Naive B cell (primary cell): ENCODE measurements at regions not wholly inside any gene's neighbourhood (a gene's known extent, or its start where the extent isn't known, plus 50 kb on each side); places are given as distances from the start of the nearest gene placed in this dataset.
"Not testable (repeated sequence)": the region's sequence is repeated elsewhere in the genome, so short reads cannot be mapped to it uniquely, and the experiment has no call there.

Experiments used
- ATAC-seq, 2 donors: fragments of 150-1000 bp; cut with Tn5 transposase; 2 replicates each; pipeline ENCODE4 v1.10.0; 2021; ENCODE audit warnings: low read depth in 2 of 2, mild to moderate bottlenecking in 2 of 2, moderate library complexity in 2 of 2
- DNase-seq: peaks from one replicate; pipeline ENCODE4 v3.0.0; 2022
- H3K27ac Mint-ChIP-seq, 6 donors: one replicate each; pipeline ENCODE4 v1.8.0; 2020 to 2022; ENCODE audit warnings: mild to moderate bottlenecking in 6 of 6, mixed read lengths in 6 of 6, moderate library complexity in 5 of 6, inconsistent platforms in 2 of 6
- H3K27me3 Mint-ChIP-seq, 3 donors: one replicate each; pipeline ENCODE4 v1.8.0; 2021 to 2022; ENCODE audit warnings: mixed read lengths in 3 of 3, mild to moderate bottlenecking in 1 of 3
- H3K36me3 Mint-ChIP-seq, 2 donors: one replicate each; pipeline ENCODE4 v1.8.0; 2020 to 2022; ENCODE audit warnings: mixed read lengths in 2 of 2, inconsistent platforms in 1 of 2, mild to moderate bottlenecking in 1 of 2
- H3K4me1 Mint-ChIP-seq, 3 donors: one replicate each; pipeline ENCODE4 v1.8.0; 2020 to 2022; ENCODE audit warnings: mixed read lengths in 3 of 3, inconsistent platforms in 1 of 3, mild to moderate bottlenecking in 1 of 3, moderate library complexity in 1 of 3
- H3K4me3 Mint-ChIP-seq, 8 donors: one replicate each; pipeline ENCODE4 v1.8.0; 2020 to 2022; ENCODE audit warnings: mild to moderate bottlenecking in 8 of 8, mixed read lengths in 8 of 8, moderate library complexity in 8 of 8, inconsistent platforms in 2 of 8
- H3K9me3 Mint-ChIP-seq, 7 donors: one replicate each; pipeline ENCODE4 v1.8.0; 2020 to 2022; ENCODE audit warnings: mixed read lengths in 7 of 7, mild to moderate bottlenecking in 5 of 7, inconsistent platforms in 2 of 7, moderate library complexity in 1 of 7

DNA sequence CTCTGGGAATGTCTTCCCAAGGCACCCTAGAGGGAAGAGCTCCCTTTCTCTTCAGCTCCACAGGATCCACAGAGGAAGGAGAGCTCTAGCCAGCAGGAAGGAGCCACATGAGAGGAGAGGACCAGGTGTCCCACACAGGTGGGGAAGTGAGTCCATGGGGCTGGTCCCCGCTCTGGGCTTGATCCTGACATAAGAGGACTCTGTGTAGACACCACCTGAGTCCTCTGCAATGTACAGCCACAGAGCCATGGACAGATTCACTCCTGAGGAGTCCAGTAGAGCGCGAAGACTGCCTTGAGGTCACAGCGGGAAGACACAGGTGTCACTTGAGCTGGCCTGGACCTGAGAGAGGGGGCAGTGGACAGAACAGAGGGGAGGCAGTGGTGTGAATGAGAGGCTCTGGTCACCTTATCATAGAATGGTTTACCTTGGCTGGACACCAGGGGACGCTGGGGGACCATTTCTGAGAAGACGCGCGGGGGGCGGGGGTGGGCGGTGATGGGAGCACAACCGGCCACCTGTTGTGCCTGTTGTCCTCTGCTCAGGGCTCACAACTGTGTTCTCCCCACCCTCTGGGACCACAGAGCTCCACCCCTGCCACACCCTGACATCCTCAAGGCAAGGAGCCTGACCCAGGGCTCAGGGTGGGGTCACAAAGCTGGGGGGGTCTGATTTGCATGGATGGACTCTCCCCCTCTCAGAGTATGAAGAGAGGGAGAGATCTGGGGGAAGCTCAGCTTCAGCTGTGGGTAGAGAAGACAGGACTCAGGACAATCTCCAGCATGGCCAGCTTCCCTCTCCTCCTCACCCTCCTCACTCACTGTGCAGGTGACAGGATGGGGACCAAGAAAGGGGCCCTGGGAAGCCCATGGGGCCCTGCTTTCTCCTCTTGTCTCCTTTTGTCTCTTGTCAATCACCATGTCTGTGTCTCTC is 128.2 kb downstream of the ZNF280B start:
- H3K27ac Mint-ChIP-seq, result peak overlapping the region; percentile 89 to 100 (median 95)
- DNase-seq (peak; percentile 74), ATAC-seq (peak; percentile 70 to 79)
- H3K4me3 Mint-ChIP-seq, result peak overlapping the region; percentile 68 to 91 (median 80)
- H3K27me3 Mint-ChIP-seq, result no peaks in the 10 kb centered on the region
- H3K4me1 Mint-ChIP-seq, result peaks cover 69 to 81% (median 74%) of the 10 kb centered on the region in 3 donors
- no peaks in the 10 kb centered on the region for H3K36me3 Mint-ChIP-seq
- H3K9me3 Mint-ChIP-seq, result peaks cover 0 to 2% (median 0%) of the 10 kb centered on the region in 7 donors

DNA sequence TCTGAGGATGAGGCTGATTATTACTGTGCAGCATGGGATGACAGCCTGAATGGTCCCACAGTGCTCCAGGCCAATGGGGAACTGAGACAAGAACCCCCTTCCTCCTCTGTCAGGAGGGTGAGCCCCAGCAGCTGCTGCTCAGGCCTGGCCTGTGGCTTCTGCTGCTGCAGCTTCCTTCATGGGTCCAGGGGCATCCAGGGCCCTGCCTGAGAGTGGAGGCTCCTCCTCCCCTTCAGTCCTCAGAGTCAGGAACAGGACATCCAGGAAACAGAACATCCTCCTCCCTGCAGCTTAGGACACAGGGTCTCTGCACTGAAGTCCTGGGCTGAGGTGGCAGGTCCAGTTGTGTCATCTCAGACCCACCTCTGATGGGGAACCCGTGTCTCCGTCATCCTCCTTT is 127.2 kb downstream of the ZNF280B start:
- DNase-seq (peak; percentile 58), ATAC-seq (peak; percentile 63 to 67)
- Mint-ChIP-seq H3K4me3 (peak overlapping the region in 7 of 8 donors; percentile 68 to 91 (median 82)), H3K4me1 (peaks cover 59 to 72% (median 65%) of the 10 kb centered on the region in 3 donors), H3K27ac (peak overlapping the region in 5 of 6 donors; percentile 89 to 100 (median 96))
- H3K27me3 Mint-ChIP-seq, H3K9me3 Mint-ChIP-seq, H3K36me3 Mint-ChIP-seq: not testable (repeated sequence)

DNA sequence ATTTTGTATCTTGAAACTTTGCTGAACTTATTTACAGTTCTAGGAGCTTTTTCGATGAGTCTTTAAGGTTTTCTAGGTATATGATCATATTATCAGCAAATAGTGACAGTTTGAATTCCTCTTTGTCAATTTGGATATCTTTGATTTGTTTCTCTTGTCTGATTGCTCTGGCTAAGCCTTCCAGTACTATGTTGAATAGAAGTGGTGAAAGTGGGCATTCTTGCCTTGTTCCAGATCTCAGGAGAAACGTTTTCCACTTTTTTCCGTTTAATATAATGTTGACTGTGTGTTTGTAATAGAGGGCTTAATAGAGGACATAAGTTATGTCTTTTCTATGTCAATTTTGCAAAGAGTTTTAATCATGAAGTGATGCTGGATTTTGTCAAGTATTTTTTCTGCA is 124.3 kb downstream of the ZNF280B start:
- DNase-seq, result no peak
- H3K4me1 Mint-ChIP-seq, result peaks cover 37 to 46% (median 37%) of the 10 kb centered on the region in 3 donors
- H3K9me3 Mint-ChIP-seq, result peaks cover 0 to 2% (median 0%) of the 10 kb centered on the region in 7 donors
- no peaks in the 10 kb centered on the region for H3K36me3 Mint-ChIP-seq
- H3K27me3 Mint-ChIP-seq, result no peaks in the 10 kb centered on the region
- no peak overlapping the region for H3K27ac Mint-ChIP-seq
- no peak overlapping the region for H3K4me3 Mint-ChIP-seq
- no peak for ATAC-seq

DNA sequence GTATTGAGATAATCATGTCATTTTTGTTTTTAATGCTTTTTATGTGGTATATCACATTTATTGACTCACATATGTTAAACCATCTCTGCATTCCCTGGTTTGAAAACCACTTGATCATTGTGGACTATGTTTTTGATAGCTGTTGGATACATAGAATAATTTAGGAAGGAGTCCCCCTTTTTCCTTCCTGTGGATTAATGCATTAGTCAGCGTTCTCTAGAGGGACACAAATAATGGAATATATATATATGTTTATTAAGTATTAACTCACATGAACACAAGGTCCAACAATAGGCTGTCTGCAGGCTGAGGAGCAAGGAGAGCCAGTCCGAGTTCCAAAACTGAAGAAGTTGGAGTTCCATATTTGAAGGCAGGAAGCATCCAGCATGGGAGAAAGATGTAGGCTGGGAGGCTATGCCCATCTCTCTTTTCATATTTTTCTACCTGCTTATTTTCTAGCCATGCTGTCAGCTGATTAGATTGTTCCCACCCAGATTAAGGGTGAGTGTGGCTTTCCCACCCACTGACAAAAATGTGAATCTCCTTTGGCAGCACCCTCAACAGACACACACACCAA is 123.8 kb downstream of the ZNF280B start:
- Mint-ChIP-seq H3K9me3 (peaks cover 0 to 2% (median 0%) of the 10 kb centered on the region in 7 donors), H3K36me3 (no peaks in the 10 kb centered on the region), H3K4me1 (peaks cover 32 to 42% (median 32%) of the 10 kb centered on the region in 3 donors), H3K27ac (no peak overlapping the region), H3K27me3 (no peaks in the 10 kb centered on the region), H3K4me3 (no peak overlapping the region)
- ATAC-seq, result no peak
- DNase-seq, result no peak

DNA sequence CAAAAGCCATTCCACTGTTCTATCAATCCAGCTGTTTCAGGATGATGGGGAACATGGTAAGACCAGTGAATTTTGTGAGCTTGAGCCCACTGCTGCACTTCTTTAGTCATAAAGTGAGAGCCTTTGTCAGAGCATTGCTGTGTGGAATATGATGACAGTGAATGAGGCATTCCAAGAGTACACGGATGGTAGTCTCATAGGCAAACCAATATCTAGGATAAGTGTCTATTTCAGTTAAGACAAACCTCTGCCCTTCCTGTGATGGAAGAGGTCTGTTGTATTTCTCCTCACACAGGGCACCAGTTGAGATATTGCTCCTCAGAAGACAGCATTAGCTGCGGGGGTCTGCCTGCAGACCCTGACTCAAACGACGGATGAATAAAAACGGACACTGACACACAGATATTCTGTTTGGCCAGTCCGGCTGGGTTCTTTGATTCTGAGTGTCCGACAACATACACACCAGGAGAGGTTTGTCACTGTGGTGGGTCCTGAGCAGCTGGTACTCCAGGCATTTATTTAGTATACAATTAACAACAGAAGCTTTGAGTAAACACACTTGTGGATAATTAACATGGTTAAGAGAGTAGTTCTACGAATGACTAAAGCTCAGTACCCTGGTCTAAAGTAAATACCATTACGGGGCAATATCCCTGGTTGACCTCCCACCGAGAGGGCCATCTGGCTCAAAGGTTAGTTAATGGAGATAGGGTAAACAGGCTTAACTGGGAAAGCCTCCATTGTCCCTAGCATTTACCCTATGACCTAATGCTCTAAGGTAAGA is 121.7 kb downstream of the ZNF280B start:
- ATAC-seq, result no peak
- Mint-ChIP-seq H3K36me3 (no peaks in the 10 kb centered on the region), H3K4me1 (peaks cover 12 to 26% (median 15%) of the 10 kb centered on the region in 3 donors), H3K27me3 (no peaks in the 10 kb centered on the region), H3K27ac (no peak overlapping the region), H3K4me3 (no peak overlapping the region), H3K9me3 (peaks cover 0 to 2% (median 0%) of the 10 kb centered on the region in 7 donors)
- DNase-seq, result no peak

DNA sequence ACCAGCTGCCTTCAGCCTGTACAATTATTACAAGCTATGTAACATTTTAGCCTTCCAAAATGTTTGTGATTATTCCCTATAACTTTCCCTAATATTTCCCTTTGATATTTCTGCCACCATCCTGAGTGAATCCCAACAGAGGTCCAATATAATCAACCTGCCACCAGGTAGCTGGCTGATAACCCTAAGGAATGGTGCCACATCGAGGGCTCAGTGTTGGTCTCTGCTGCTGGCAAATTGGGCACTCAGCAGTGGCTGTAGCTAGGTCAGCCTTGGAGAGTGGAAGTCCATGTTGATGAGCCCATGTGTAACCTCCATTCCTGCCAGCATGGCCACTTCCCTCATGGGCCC is 121.2 kb downstream of the ZNF280B start:
- Mint-ChIP-seq H3K36me3 (no peaks in the 10 kb centered on the region), H3K27ac (no peak overlapping the region), H3K9me3 (peaks cover 0 to 2% (median under 1%) of the 10 kb centered on the region in 7 donors), H3K27me3 (no peaks in the 10 kb centered on the region), H3K4me1 (peaks cover 8 to 23% (median 11%) of the 10 kb centered on the region in 3 donors), H3K4me3 (no peak overlapping the region)
- DNase-seq (no peak), ATAC-seq (no peak)

DNA sequence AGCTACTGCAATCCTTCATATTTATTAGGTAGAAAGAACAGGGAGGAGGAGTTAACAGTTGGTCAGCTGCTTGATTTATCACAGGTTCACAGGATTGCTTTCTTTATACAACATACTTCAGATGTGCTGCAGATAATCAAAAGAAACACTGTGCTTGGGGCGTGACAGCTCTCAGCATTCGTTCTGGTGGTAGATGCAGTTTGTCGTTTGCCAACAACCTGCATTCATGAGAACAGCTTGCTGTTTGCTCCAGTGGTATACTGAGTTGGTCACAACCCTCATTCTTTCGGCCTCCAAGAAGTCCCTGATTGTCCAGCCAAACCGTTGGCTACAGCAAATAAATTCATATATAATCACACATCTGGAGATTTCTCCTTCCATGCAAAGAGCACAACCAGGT is 120.5 kb downstream of the ZNF280B start:
- H3K27ac Mint-ChIP-seq, result peak overlapping the region in 1 of 6 donors; percentile 10
- H3K4me3 Mint-ChIP-seq, result no peak overlapping the region
- H3K4me1 Mint-ChIP-seq, result peaks cover 7 to 17% (median 8%) of the 10 kb centered on the region in 3 donors
- no peaks in the 10 kb centered on the region for H3K36me3 Mint-ChIP-seq
- H3K27me3 Mint-ChIP-seq, result no peaks in the 10 kb centered on the region
- peaks cover 0 to 8% (median 4%) of the 10 kb centered on the region in 7 donors for H3K9me3 Mint-ChIP-seq
- no peak for ATAC-seq
- DNase-seq, result no peak

DNA sequence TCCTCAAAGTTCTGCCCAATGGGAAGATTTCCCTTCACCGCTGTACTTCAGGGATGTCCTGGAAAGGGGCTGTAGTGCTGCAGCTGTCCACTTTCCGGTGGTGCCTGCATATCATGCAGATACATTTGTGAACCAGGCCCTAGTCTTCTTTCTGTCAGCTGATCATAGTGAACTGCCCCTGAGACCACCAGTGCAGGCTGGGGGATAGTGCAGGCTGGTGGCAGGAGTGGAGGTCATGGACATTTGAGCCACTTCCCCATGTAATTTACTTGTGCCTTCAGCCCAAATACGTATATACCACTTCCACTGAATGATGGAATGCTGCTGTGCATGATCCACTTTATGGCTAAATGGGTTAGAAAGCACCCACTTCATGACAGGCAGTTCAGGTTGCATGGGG is 120.0 kb downstream of the ZNF280B start:
- DNase-seq (no peak), ATAC-seq (no peak)
- H3K4me3 Mint-ChIP-seq, result no peak overlapping the region
- peaks cover 0 to 8% (median 6%) of the 10 kb centered on the region in 7 donors for H3K9me3 Mint-ChIP-seq
- no peaks in the 10 kb centered on the region for H3K36me3 Mint-ChIP-seq
- H3K4me1 Mint-ChIP-seq, result peaks cover 4 to 13% (median 4%) of the 10 kb centered on the region in 3 donors
- peak overlapping the region in 2 of 6 donors; percentile 10 to 14 for H3K27ac Mint-ChIP-seq
- H3K27me3 Mint-ChIP-seq, result no peaks in the 10 kb centered on the region

DNA sequence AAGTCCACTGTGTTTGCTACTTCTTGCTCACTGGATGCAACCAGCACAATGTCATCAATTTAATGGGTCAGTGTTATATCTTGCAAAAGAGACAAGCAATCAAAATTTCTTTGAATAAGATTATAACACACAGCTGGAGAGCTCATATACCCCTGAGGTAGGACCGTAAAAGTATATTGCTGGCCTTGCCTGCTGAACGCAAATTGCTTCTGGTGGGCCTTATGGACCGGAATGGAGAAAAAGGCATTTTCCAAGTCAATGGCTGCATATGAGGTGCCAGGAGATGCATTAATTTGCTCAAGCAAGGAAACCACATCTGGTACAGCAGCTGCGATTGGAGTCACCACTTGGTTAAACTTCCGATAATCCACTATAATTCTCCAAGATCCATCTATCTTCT is 119.1 kb downstream of the ZNF280B start:
- H3K27me3 Mint-ChIP-seq, result no peaks in the 10 kb centered on the region

DNA sequence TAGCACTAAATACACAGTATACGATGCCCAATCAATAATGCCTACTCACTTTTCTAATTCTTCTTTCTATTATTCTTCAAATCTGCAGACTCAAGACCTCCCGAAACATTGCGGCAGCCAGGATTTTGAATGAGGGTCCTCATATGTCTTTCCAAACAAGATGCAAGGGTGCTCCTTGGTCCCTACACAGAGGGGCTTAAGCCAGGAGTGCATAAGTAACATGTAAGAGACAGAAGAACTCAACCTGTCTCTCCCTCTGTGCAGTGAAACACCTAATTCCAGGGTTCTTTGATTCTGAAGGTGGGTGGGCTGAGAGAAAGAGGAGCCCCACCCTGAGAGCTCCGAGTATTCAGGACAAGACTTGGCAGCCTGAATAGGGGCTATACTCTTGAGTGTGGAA is 117.6 kb downstream of the ZNF280B start:
- H3K9me3 Mint-ChIP-seq, result peaks cover 0 to 8% (median 6%) of the 10 kb centered on the region in 7 donors
- H3K4me1 Mint-ChIP-seq, result peaks cover 19 to 22% (median 19%) of the 10 kb centered on the region in 3 donors
- peak overlapping the region in 1 of 6 donors; percentile 1 for H3K27ac Mint-ChIP-seq
- H3K36me3 Mint-ChIP-seq, result no peaks in the 10 kb centered on the region
- DNase-seq, result no peak
- ATAC-seq, result no peak
- H3K27me3 Mint-ChIP-seq, result no peaks in the 10 kb centered on the region
- peak overlapping the region in 1 of 8 donors; percentile 25 for H3K4me3 Mint-ChIP-seq

More for the DNA sequence above, 119.1 kb downstream of the ZNF280B start:
- ATAC-seq, result no peak
- H3K9me3 Mint-ChIP-seq, result peaks cover 0 to 8% (median 6%) of the 10 kb centered on the region in 7 donors
- H3K27ac Mint-ChIP-seq, result no peak overlapping the region
- H3K4me1 Mint-ChIP-seq, result peaks cover 6 to 9% (median 7%) of the 10 kb centered on the region in 3 donors
- no peak overlapping the region for H3K4me3 Mint-ChIP-seq
- DNase-seq, result no peak
- no peaks in the 10 kb centered on the region for H3K36me3 Mint-ChIP-seq

DNA sequence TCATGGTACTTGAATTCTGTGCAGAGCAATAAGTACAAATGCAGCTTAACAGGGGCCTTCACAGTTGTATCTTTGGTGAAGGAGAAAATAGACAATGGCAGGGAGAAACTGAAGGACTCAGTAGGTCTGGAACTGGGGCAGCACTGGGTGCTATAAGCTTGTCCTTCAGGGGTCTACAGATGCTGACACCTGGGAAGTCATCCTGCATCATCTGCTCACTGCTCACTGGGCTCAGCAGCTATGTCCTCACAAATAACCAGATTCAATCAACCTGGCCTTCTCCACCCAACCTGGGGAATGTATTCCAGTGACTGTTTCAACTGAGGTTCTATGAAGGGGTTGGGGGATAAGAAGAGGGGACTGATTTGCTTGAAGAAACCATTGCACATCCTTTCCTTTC is 117.0 kb downstream of the ZNF280B start:
- H3K9me3 Mint-ChIP-seq, result peaks cover 0 to 8% (median 6%) of the 10 kb centered on the region in 7 donors
- H3K27ac Mint-ChIP-seq, result no peak overlapping the region
- H3K4me1 Mint-ChIP-seq, result peaks cover 20 to 23% (median 20%) of the 10 kb centered on the region in 3 donors
- no peaks in the 10 kb centered on the region for H3K27me3 Mint-ChIP-seq
- no peak for ATAC-seq
- H3K36me3 Mint-ChIP-seq, result no peaks in the 10 kb centered on the region
- DNase-seq, result no peak
- H3K4me3 Mint-ChIP-seq, result no peak overlapping the region

DNA sequence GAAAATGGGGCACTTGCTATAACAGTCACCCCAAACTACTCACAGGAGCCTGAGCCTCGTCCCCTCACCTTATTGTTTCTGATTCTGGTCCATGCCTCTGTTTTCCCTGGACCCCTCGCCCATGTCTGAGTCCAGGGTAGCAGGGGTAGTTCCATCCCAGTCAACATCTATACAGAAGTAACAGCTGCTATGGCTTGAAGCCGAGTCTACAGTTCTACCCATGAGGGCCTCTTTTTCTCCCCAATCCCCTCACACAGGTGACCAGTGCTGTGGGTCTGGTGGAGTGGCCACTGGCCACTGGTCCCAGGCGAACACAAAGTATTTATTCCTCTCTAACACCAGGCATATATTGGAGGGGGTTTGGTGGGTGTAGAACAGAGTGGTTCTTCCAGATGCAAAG is 116.4 kb downstream of the ZNF280B start:
- Mint-ChIP-seq H3K4me3 (no peak overlapping the region), H3K36me3 (no peaks in the 10 kb centered on the region), H3K27ac (peak overlapping the region in 2 of 6 donors; percentile 11 to 65), H3K4me1 (peaks cover 26 to 29% (median 26%) of the 10 kb centered on the region in 3 donors), H3K9me3 (peaks cover 0 to 8% (median 6%) of the 10 kb centered on the region in 7 donors), H3K27me3 (no peaks in the 10 kb centered on the region)
- DNase-seq (no peak), ATAC-seq (no peak)

DNA sequence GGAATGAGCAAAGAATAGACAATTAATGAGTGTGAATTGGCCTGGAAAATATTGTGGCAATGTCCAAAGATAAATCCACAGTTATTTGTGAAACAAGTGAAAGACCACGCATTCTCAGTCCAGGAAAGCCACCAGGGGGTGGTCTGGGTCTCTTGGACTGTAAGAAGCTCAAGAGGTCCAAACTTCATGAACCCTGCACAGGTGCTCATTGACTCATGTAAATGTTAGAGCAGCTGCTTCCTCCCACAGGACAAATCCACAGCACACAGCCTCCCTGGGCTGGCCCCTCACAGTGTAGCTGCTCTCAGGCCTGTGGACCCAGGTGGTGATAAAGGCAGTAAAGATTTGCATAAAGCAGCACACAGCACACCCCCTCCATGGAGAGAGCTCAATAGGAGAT is 114.0 kb downstream of the ZNF280B start:
- DNase-seq (peak; percentile 58), ATAC-seq (peak; percentile 77 to 84)
- Mint-ChIP-seq H3K4me1 (peaks cover 35 to 37% (median 36%) of the 10 kb centered on the region in 3 donors), H3K9me3 (peaks cover 0 to 8% (median 6%) of the 10 kb centered on the region in 7 donors), H3K4me3 (peak overlapping the region; percentile 25 to 88 (median 74)), H3K36me3 (no peaks in the 10 kb centered on the region), H3K27ac (peak overlapping the region; percentile 89 to 98 (median 94)), H3K27me3 (no peaks in the 10 kb centered on the region)
